ENCODE measurements at regions not wholly inside any gene's neighbourhood (a gene's known extent, or its start where the extent isn't known, plus 50 kb on each side); places are given as distances from the start of the nearest gene placed in this dataset.

DNA sequence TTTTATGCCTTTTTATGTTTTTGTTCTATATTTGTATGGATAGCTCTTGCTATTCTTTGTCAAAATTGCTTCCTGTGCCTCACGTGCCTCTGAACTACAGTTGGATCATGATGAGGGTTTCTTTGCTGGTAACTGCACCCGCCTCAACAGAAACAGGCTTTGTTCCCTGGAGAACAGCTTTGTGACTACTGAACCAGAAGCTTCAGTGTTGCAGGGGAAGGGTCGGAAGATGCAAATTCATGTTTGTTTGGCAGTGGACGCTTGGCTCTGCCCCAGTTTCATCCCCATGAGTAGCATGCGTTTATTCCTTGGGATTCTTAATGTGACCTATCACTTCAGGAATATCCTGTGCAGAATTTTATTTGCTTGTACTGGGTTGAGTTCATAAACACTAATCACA is 959.1 kb upstream of the WWC1 start:
- TF ChIP-seq, protein P1, sequence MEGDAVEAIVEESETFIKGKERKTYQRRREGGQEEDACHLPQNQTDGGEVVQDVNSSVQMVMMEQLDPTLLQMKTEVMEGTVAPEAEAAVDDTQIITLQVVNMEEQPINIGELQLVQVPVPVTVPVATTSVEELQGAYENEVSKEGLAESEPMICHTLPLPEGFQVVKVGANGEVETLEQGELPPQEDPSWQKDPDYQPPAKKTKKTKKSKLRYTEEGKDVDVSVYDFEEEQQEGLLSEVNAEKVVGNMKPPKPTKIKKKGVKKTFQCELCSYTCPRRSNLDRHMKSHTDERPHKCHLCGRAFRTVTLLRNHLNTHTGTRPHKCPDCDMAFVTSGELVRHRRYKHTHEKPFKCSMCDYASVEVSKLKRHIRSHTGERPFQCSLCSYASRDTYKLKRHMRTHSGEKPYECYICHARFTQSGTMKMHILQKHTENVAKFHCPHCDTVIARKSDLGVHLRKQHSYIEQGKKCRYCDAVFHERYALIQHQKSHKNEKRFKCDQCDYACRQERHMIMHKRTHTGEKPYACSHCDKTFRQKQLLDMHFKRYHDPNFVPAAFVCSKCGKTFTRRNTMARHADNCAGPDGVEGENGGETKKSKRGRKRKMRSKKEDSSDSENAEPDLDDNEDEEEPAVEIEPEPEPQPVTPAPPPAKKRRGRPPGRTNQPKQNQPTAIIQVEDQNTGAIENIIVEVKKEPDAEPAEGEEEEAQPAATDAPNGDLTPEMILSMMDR (IDR thresholded peaks at IDR 0.05), result no peak
- TF ChIP-seq ZFX (IDR thresholded peaks at IDR 0.05; ENCODE audit: borderline replicate concordance), result no peak
